ENCODE measurements at regions not wholly inside any gene's neighbourhood (a gene's known extent, or its start where the extent isn't known, plus 50 kb on each side); places are given as distances from the start of the nearest gene placed in this dataset.

DNA sequence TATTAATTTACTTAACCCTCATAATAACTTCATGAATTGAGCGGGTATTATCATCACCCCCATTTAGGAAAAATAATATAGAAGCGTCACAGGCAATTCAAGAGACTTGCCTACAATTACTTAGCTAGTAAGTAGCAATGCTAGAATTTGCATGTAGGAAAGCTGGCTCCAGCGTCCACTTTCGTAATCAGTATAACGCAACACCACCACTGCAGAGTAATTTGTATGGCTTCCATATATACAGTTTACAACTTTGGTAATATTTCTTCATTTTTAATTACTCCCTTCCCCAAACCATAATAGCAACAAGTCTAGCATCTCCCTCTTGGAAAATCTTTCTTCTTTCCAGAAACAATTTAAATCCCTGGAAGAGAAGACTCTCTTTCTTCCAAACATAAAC is 89.9 kb upstream of the OR5AK2 start:
- Mint-ChIP-seq H3K27me3 (ENCODE audit: low read depth in 3 of 3) (peaks cover 0 to 2% (median 1%) of the 10 kb centered on the region in 3 donors), H3K27ac (no peak overlapping the region)

DNA sequence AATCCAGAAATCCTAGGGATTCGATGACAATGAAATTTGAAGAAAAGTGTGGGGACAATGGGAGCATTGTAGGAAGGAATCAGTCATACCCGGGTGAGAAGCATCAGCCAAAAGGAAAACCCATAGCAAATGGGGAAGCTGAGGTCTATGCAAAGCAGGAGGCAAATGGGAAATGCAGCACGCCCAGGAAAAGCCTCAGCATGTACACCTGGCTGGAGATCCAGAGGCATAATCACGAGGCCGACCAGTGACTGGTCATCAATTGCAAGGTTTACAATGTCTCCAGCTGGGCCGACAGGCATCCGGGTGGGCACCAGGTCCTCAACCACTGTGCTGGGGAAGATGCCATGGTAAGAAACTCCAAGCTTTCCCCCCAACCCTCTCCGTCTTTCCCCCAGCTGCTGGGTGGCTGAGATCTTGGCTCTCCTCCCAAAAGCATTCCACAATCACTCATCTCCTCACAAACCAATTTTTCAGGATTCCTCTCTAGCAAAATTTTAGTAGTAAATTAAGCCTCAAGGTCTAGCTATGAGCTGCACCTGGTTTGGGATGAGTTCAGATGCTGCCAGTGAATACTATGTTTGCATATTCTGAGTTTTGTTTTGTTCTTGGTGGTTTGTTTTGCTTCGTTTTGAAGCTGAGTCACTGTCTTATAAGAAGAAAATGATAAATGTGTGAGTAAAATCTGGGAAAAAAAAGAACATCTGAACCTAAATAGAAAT is 98.0 kb upstream of the OR5AK2 start:
- Mint-ChIP-seq H3K27ac (no peak overlapping the region), H3K36me3 (peaks cover 0 to 4% (median 0%) of the 10 kb centered on the region in 3 donors), H3K4me3 (no peak overlapping the region), H3K4me1 (no peaks in the 10 kb centered on the region), H3K27me3 (ENCODE audit: low read depth in 3 of 3) (peaks cover 0 to 2% (median 0%) of the 10 kb centered on the region in 3 donors), H3K9me3 (peaks cover 0 to 12% (median 1%) of the 10 kb centered on the region in 6 donors)
- DNase-seq = no peak

More for the DNA sequence above, 89.9 kb upstream of the OR5AK2 start:
- Mint-ChIP-seq H3K9me3 (peaks cover 0 to 3% (median 0%) of the 10 kb centered on the region in 6 donors), H3K4me3 (no peak overlapping the region), H3K36me3 (no peaks in the 10 kb centered on the region), H3K4me1 (no peaks in the 10 kb centered on the region)
- DNase-seq = no peak

DNA sequence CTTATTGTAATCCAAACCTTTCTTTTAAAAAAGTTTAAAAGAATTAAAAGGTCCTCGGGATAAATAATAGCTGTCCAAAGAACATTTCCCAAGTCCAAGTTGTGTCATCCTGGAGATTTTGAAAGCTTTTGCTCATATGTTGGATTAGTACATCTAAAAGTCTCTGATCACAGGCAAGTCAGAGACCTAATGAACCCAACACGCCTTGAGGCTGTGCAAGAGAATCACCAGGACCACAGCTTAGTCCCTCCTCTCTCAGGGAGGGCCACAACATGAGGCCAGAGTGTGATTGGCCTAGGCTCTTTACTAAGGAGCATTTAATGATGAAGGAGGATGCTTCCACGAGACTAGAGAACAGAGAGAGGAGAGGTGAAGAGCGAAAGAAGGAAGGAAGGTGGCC is 98.7 kb upstream of the OR5AK2 start:
- peaks cover 0 to 4% (median 0%) of the 10 kb centered on the region in 3 donors for H3K36me3 Mint-ChIP-seq
- H3K27me3 Mint-ChIP-seq (ENCODE audit: low read depth in 3 of 3) = peaks cover 0 to 2% (median 0%) of the 10 kb centered on the region in 3 donors
- H3K4me3 Mint-ChIP-seq = no peak overlapping the region
- no peak for DNase-seq
- peaks cover 0 to 12% (median 1%) of the 10 kb centered on the region in 6 donors for H3K9me3 Mint-ChIP-seq
- H3K4me1 Mint-ChIP-seq = no peaks in the 10 kb centered on the region
- H3K27ac Mint-ChIP-seq = no peak overlapping the region

DNA sequence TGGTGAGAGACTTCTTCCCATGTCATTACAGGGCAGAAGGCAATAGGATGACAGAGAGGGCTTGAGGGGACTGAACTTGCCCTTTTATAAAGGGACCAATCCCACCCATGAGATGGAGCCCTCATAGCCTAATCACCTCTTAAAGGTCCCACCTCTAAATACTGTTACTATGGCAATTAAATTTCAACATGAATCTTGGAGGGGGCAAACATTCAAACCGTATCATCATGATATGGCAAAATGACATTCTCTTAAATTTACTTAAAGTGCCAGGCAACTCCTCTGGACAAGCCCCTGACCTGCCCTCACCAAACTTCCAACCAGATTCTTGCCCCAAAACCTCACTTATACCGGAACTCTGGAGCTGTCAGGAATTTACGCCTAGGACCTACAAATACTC is 100.8 kb upstream of the OR5AK2 start:
- H3K27me3 Mint-ChIP-seq (ENCODE audit: low read depth in 3 of 3) = peaks cover 0 to 2% (median 0%) of the 10 kb centered on the region in 3 donors
- no peak for DNase-seq
- peaks cover 0 to 4% (median 0%) of the 10 kb centered on the region in 3 donors for H3K36me3 Mint-ChIP-seq
- no peak overlapping the region for H3K27ac Mint-ChIP-seq
- H3K4me1 Mint-ChIP-seq = no peaks in the 10 kb centered on the region
- H3K9me3 Mint-ChIP-seq = peaks cover 0 to 12% (median 1%) of the 10 kb centered on the region in 6 donors
- H3K4me3 Mint-ChIP-seq = no peak overlapping the region

DNA sequence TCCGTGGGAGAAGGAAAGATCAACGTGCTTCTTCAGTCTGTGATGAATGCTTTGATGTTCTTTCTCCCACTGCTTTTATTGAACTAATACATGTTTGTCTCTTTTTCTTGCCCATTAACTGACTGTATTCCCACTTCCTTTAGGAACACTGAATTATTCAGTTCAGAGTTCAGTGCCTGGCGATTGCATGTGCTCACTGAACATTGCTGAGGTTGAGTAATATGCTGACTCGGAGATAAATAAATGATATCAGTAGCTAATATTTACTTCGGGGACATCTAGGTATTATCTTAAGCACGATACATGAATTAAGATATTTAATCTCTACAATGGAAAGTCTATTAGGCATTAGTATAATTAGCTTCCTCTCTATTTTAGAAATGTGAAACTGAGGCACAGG is 102.3 kb upstream of the OR5AK2 start:
- Mint-ChIP-seq H3K9me3 (peaks cover 0 to 12% (median 3%) of the 10 kb centered on the region in 6 donors), H3K27me3 (ENCODE audit: low read depth in 3 of 3) (peaks cover 0 to 2% (median 2%) of the 10 kb centered on the region in 3 donors), H3K4me1 (no peaks in the 10 kb centered on the region), H3K27ac (no peak overlapping the region), H3K4me3 (no peak overlapping the region), H3K36me3 (peaks cover 0 to 4% (median 0%) of the 10 kb centered on the region in 3 donors)
- DNase-seq = no peak

DNA sequence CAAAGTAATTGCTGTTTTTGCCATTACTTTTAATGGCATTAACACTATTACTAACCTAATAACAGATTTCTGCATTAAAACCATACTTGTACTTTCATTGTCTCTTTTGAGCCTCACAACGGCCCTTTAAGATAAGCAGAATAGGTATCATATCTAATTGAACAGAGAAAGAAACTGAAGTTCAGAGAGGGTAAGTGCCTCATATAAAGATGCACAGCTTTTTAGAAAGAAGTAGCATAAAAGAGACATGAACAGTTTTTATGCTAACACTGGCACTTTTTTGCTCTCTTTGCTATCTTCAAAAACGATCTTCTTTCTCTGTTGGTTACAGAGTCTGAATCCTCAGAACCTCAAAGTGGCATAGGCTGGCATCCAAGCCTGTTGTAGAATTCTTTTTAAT is 102.9 kb upstream of the OR5AK2 start:
- Mint-ChIP-seq H3K9me3 (peaks cover 0 to 13% (median 5%) of the 10 kb centered on the region in 6 donors), H3K4me3 (no peak overlapping the region), H3K27me3 (ENCODE audit: low read depth in 3 of 3) (peaks cover 0 to 2% (median 2%) of the 10 kb centered on the region in 3 donors), H3K27ac (no peak overlapping the region), H3K36me3 (peaks cover 0 to 4% (median 0%) of the 10 kb centered on the region in 3 donors), H3K4me1 (no peaks in the 10 kb centered on the region)
- no peak for DNase-seq

DNA sequence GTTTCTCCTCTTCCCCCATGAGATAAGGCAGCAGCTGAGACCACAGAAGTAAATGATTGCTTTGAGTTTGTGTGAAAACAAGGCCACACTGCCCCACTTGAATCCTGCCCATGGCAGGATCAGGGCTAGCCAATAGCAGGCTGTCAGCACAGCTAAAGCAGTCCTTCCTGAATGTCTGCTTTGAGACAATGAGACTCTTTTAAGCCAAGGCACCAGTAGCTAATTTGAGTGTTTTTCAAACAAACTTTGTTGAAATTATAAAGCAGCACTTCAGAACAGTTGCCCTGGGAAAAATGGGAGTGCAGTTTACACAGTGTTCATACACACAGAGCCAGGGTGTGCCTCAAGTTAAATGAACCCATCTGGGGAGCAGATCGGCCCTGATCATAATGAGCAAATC is 103.5 kb upstream of the OR5AK2 start:
- Mint-ChIP-seq H3K4me1 (no peaks in the 10 kb centered on the region), H3K27ac (no peak overlapping the region), H3K36me3 (peaks cover 0 to 3% (median 0%) of the 10 kb centered on the region in 3 donors)

DNA sequence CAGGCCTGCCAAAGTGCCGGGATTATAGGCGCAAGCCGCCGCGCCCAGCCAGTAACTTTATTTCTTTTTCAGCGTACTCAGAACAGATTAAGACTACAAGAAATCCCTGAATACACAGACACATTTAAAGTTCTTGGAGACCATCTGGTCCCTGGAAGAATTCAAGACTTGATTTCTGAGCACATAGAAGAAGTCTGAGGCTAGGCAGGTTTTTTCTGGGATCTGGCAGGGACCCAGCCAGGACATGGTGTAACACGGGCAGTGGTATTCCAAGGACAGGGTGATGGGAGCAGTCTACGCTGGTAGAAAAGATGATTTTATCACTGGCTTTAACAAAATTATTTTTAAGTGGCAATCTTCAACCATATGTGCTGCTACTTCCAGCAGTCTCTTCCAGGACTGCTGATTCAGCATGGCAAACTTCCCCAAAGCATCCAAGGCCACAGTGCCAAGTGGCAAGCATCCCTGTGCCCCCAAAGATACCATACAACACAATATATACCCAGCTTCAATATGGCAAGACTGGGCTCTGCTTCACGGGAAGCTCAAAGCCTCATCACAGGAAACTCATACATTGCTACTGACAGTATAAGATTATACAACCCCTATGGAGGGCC is 105.2 kb upstream of the OR5AK2 start:
- Mint-ChIP-seq H3K27ac (no peak overlapping the region), H3K4me3 (no peak overlapping the region), H3K27me3 (ENCODE audit: low read depth in 3 of 3) (peaks cover 0 to 2% (median 0%) of the 10 kb centered on the region in 3 donors), H3K9me3 (peaks cover 0 to 10% (median 3%) of the 10 kb centered on the region in 6 donors), H3K4me1 (no peaks in the 10 kb centered on the region), H3K36me3 (no peaks in the 10 kb centered on the region)
- DNase-seq = no peak

More for the DNA sequence above, 103.5 kb upstream of the OR5AK2 start:
- H3K4me3 Mint-ChIP-seq = no peak overlapping the region
- DNase-seq = no peak
- H3K27me3 Mint-ChIP-seq (ENCODE audit: low read depth in 3 of 3) = peaks cover 0 to 2% (median under 1%) of the 10 kb centered on the region in 3 donors
- H3K9me3 Mint-ChIP-seq = peaks cover 0 to 12% (median 4%) of the 10 kb centered on the region in 6 donors

DNA sequence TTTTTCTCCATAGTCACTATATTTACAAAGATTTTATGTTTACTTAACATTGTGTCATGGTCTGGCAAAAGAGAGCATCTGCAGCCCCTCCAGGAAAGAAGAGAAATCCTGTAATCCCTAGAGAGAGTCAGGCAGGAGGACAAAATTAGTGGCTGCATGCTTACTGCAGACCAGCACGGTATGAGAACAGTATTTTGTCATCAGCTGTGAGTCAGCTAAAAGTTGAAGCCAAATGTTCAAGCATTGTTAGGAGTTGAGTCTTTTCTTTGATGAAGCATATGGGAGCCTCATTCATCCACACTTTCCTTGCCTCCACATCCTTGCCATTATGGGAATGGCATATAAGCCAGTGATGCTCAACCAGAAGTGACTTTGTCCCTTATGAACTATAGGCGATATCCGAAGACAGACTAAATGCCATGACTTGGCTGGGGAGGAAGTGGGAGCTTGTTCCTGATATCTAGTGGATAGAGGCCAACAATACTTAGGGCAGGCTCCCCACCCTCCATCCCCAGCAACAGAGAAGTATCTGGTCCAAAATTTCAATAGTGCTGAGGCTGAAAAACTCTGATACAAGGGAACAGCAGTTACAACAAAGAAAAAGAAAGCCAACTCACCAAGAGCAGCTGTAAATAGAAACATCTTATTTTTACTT is 112.0 kb upstream of the OR5AK2 start:
- H3K27me3 Mint-ChIP-seq (ENCODE audit: low read depth in 3 of 3) = peaks cover 0 to 1% (median 0%) of the 10 kb centered on the region in 3 donors
- H3K4me1 Mint-ChIP-seq = no peaks in the 10 kb centered on the region
- H3K27ac Mint-ChIP-seq = no peak overlapping the region
- H3K36me3 Mint-ChIP-seq = no peaks in the 10 kb centered on the region
- peaks cover 0 to 18% (median 6%) of the 10 kb centered on the region in 6 donors for H3K9me3 Mint-ChIP-seq
- DNase-seq = no peak
- no peak overlapping the region for H3K4me3 Mint-ChIP-seq

DNA sequence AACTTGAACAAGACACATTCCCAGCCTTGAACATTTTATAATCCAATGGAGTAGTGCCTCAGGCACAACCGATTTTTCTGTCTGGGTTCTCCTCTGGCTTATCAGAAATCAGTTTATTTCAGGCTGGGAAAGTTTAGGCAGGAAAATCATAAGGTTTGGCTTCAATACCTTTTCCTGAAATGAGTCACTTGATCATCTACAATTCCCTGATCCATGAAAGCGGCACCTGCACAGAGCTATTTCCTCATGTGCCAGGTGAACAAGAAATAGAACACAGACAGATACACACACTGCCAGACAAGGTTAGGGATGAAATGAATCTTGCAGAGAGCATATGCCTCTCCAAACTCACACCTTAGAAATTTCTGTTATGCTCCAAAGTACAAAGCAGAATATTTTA is 106.7 kb upstream of the OR9G4 start:
- no peaks in the 10 kb centered on the region for H3K4me1 Mint-ChIP-seq
- no peak for DNase-seq
- H3K36me3 Mint-ChIP-seq = no peaks in the 10 kb centered on the region
- no peak overlapping the region for H3K27ac Mint-ChIP-seq
- H3K27me3 Mint-ChIP-seq (ENCODE audit: low read depth in 3 of 3) = peaks cover 0 to 2% (median 0%) of the 10 kb centered on the region in 3 donors
- H3K9me3 Mint-ChIP-seq = peaks cover 0 to 8% (median 3%) of the 10 kb centered on the region in 6 donors
- H3K4me3 Mint-ChIP-seq = no peak overlapping the region

DNA sequence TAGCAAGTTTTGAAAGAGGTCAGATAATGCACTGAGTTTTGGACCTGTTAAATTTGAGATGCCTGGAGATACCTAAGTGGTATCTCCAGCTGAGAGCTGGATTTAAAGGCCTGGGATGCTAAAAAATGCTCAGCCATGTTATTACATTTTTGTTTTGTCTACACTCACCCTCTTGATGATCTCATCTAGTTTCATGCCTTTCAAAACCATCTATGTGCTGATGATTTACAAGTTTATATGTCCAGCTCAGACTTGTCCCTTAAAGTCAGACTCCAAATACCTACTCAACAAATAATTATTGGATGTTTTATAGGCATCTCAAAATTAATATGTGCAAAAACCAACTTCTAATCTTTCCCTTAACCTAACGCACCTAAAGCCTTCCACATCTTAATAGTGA is 103.6 kb upstream of the OR9G4 start:
- Mint-ChIP-seq H3K27ac (no peak overlapping the region), H3K36me3 (no peaks in the 10 kb centered on the region), H3K4me1 (no peaks in the 10 kb centered on the region), H3K9me3 (peaks cover 0 to 8% (median 3%) of the 10 kb centered on the region in 6 donors), H3K4me3 (no peak overlapping the region), H3K27me3 (ENCODE audit: low read depth in 3 of 3) (peaks cover 0 to 3% (median 2%) of the 10 kb centered on the region in 3 donors)
- DNase-seq = no peak

DNA sequence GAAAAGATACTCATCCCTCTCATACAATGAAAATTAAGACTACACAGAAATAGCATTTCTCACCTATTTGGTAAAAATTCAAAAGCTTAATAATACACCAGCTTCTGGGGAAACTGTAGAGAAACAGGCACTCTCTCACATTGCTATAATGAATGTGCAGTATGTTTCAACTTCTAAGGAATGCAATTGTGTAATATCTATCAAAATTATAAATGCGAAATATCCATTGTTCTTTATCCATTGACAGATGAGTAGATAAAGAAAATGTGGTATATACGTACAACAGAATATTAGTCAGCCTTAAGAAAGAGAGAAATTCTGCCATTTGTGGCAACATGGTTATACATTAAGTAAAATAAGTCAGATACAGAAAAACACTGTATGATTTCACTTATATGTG is 101.4 kb upstream of the OR9G4 start:
- H3K27ac Mint-ChIP-seq = no peak overlapping the region
- H3K27me3 Mint-ChIP-seq (ENCODE audit: low read depth in 3 of 3) = peaks cover 0 to 3% (median 2%) of the 10 kb centered on the region in 3 donors
- no peaks in the 10 kb centered on the region for H3K4me1 Mint-ChIP-seq
- H3K9me3 Mint-ChIP-seq = peaks cover 0 to 8% (median 3%) of the 10 kb centered on the region in 6 donors
- H3K36me3 Mint-ChIP-seq = no peaks in the 10 kb centered on the region
- H3K4me3 Mint-ChIP-seq = no peak overlapping the region
- DNase-seq = no peak

DNA sequence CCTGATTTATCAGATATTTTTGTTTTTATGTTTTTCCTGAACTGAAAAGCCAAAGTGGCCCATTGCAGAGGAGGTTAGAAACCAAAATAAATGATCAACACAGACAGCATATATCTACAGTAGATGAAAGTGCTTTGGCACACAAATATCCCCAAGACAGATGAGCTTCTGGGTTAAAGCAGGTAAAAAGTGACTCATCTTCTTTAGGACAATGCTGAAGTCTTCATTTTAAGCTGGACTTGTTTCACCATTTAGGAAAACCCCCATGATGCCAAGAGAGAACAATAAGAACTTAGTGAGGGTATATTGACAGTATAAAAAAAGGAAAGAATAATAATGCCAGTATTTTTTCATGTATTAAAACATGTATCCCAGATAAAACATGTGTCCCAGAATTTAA is 100.8 kb upstream of the OR9G4 start:
- DNase-seq = no peak
- Mint-ChIP-seq H3K27me3 (ENCODE audit: low read depth in 3 of 3) (peaks cover 0 to 3% (median 2%) of the 10 kb centered on the region in 3 donors), H3K4me1 (no peaks in the 10 kb centered on the region), H3K27ac (no peak overlapping the region), H3K36me3 (no peaks in the 10 kb centered on the region), H3K9me3 (peaks cover 0 to 8% (median 3%) of the 10 kb centered on the region in 6 donors), H3K4me3 (no peak overlapping the region)
